ENCODE measurements at regions not wholly inside any gene's neighbourhood (a gene's known extent, or its start where the extent isn't known, plus 50 kb on each side); places are given as distances from the start of the nearest gene placed in this dataset.

DNA sequence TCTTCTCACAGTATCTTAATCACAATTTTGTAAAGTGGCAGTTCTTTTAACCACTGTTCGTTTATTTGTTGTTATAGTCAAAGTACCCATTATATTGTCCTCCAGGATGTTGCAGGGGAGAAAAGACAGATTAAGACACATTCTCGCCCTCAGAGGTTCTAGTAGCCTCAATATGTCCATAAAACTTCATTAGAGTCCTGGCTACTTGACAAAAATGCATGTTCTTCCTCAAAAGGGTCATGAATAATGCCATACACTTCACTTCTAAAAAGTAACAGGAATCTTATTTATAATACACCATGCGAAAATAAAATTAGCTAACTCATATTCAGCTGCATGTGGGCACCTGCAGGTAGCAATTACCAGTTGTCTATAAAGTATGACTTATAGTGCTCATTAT is 109.3 kb upstream of the ANK3 start:
- no peak for TF ChIP-seq CEBPB (IDR thresholded peaks at IDR 0.05)
- no peak for TF ChIP-seq TAF1 (IDR thresholded peaks at IDR 0.05; ENCODE audit: low read depth)
- TF ChIP-seq, protein P1, sequence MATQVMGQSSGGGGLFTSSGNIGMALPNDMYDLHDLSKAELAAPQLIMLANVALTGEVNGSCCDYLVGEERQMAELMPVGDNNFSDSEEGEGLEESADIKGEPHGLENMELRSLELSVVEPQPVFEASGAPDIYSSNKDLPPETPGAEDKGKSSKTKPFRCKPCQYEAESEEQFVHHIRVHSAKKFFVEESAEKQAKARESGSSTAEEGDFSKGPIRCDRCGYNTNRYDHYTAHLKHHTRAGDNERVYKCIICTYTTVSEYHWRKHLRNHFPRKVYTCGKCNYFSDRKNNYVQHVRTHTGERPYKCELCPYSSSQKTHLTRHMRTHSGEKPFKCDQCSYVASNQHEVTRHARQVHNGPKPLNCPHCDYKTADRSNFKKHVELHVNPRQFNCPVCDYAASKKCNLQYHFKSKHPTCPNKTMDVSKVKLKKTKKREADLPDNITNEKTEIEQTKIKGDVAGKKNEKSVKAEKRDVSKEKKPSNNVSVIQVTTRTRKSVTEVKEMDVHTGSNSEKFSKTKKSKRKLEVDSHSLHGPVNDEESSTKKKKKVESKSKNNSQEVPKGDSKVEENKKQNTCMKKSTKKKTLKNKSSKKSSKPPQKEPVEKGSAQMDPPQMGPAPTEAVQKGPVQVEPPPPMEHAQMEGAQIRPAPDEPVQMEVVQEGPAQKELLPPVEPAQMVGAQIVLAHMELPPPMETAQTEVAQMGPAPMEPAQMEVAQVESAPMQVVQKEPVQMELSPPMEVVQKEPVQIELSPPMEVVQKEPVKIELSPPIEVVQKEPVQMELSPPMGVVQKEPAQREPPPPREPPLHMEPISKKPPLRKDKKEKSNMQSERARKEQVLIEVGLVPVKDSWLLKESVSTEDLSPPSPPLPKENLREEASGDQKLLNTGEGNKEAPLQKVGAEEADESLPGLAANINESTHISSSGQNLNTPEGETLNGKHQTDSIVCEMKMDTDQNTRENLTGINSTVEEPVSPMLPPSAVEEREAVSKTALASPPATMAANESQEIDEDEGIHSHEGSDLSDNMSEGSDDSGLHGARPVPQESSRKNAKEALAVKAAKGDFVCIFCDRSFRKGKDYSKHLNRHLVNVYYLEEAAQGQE (IDR thresholded peaks at IDR 0.05; ENCODE audit: low read depth): no peak
- TF ChIP-seq RAD21 (IDR thresholded peaks at IDR 0.05; ENCODE audit: low read depth): no peak
- TF ChIP-seq, protein P2, sequence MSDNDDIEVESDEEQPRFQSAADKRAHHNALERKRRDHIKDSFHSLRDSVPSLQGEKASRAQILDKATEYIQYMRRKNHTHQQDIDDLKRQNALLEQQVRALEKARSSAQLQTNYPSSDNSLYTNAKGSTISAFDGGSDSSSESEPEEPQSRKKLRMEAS (IDR thresholded peaks at IDR 0.05): no peak
- no peak for TF ChIP-seq EP300 (IDR thresholded peaks at IDR 0.05; ENCODE audit: borderline replicate concordance)
- TF ChIP-seq TCF12 (IDR thresholded peaks at IDR 0.05; ENCODE audit: low read depth): no peak
- TF ChIP-seq ZBTB7A (IDR thresholded peaks at IDR 0.05; ENCODE audit: low read depth): no peak
- no peak for TF ChIP-seq TEAD4 (IDR thresholded peaks at IDR 0.05)
- TF ChIP-seq NFIC (IDR thresholded peaks at IDR 0.05): no peak
- TF ChIP-seq YY1 (IDR thresholded peaks at IDR 0.05; ENCODE audit: low read depth): no peak
- TF ChIP-seq, protein P3, sequence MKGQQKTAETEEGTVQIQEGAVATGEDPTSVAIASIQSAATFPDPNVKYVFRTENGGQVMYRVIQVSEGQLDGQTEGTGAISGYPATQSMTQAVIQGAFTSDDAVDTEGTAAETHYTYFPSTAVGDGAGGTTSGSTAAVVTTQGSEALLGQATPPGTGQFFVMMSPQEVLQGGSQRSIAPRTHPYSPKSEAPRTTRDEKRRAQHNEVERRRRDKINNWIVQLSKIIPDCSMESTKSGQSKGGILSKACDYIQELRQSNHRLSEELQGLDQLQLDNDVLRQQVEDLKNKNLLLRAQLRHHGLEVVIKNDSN (IDR thresholded peaks at IDR 0.05): no peak
- TF ChIP-seq CREB1 (IDR thresholded peaks at IDR 0.05; ENCODE audit: low read depth): no peak
